ENCODE measurements at regions not wholly inside any gene's neighbourhood (a gene's known extent, or its start where the extent isn't known, plus 50 kb on each side); places are given as distances from the start of the nearest gene placed in this dataset.

GRCh38 chr6:98672681-98673475, 161.5 kb upstream of the POU3F2 start:
- TF ChIP-seq RAD21 (IDR thresholded peaks at IDR 0.05; ENCODE audit: low read length) (no peak), SMC3 (IDR thresholded peaks at IDR 0.05; ENCODE audit: low read depth, low read length) (no peak), RCOR1 (IDR thresholded peaks at IDR 0.05; ENCODE audit: low read length) (no peak), CTCF (IDR thresholded peaks at IDR 0.05) (no peak), TEAD4 (IDR thresholded peaks at IDR 0.05; ENCODE audit: borderline replicate concordance, insufficient read depth) (no peak), POLR2AphosphoS5 (IDR thresholded peaks at IDR 0.05; ENCODE audit: low read depth, low read length) (no peak), PBX3 (IDR thresholded peaks at IDR 0.05) (no peak), ZBTB33 (IDR thresholded peaks at IDR 0.05; ENCODE audit: borderline replicate concordance, low read depth) (no peak)
